SK-N-MC (cell line): ENCODE measurements at regions not wholly inside any gene's neighbourhood (a gene's known extent, or its start where the extent isn't known, plus 50 kb on each side); places are given as distances from the start of the nearest gene placed in this dataset.

ENCODE experiments used
- EZH2 ChIP-seq: fragments of 200-600 bp; sonication (generic); IDR thresholded peaks from one replicate; pipeline ENCODE4 v1.6.1; 2017; ENCODE audit warnings: antibody characterized with exemption
- POLR2AphosphoS5 ChIP-seq: IDR thresholded peaks from 2 replicates; pipeline ENCODE4 v1.6.1; 2012; ENCODE audit warnings: mild to moderate bottlenecking, low read depth, low read length, borderline replicate concordance

GRCh38 chr6:14573267-14573666 is 455.7 kb downstream of the CD83 start:
- TF ChIP-seq EZH2: no peak
- no peak for TF ChIP-seq POLR2AphosphoS5
